ENCODE measurements at regions not wholly inside any gene's neighbourhood (a gene's known extent, or its start where the extent isn't known, plus 50 kb on each side); places are given as distances from the start of the nearest gene placed in this dataset.

GRCh38 chr20:57097245-57097915 lies 169.1 kb downstream of the BMP7 start:
- ChIA-PET CTCF (no interaction called here), POLR2A (no interaction called here)
- no peak for DNase-seq (ENCODE audit: extremely low spot score)
- TF ChIP-seq HDGF (IDR thresholded peaks at IDR 0.05; ENCODE audit: borderline replicate concordance) (no peak), LEF1 (IDR thresholded peaks at IDR 0.05; ENCODE audit: borderline replicate concordance) (no peak), ZNF384 (IDR thresholded peaks at IDR 0.05) (no peak), L3MBTL2 (conservative IDR thresholded peaks at IDR 0.05) (no peak), SUZ12 (IDR thresholded peaks at IDR 0.05) (no peak), TARDBP (IDR thresholded peaks at IDR 0.05) (no peak), SP1 (IDR thresholded peaks at IDR 0.05) (no peak), FOXM1 (IDR thresholded peaks at IDR 0.05; ENCODE audit: borderline replicate concordance) (no peak), ARNT (IDR thresholded peaks at IDR 0.05) (no peak), FOXA1 (IDR thresholded peaks at IDR 0.05) (no peak), ELF4 (IDR thresholded peaks at IDR 0.05) (no peak), FOXK2 (IDR thresholded peaks at IDR 0.05) (no peak), PKNOX1 (IDR thresholded peaks at IDR 0.05) (no peak)

GRCh38 chr20:57102160-57102559 lies 164.3 kb downstream of the BMP7 start:
- DNase-seq (ENCODE audit: extremely low spot score): no peak
- POLR2A ChIA-PET: no interaction called here
- CTCF ChIA-PET: no interaction called here
- TF ChIP-seq L3MBTL2 (conservative IDR thresholded peaks at IDR 0.05) (no peak), CTBP1 (IDR thresholded peaks at IDR 0.05; ENCODE audit: borderline replicate concordance) (no peak), BHLHE40 (IDR thresholded peaks at IDR 0.05; ENCODE audit: borderline replicate concordance) (no peak)

GRCh38 chr20:57102566-57102965 lies 163.9 kb downstream of the BMP7 start:
- no peak for DNase-seq (ENCODE audit: extremely low spot score)
- TF ChIP-seq HDGF (IDR thresholded peaks at IDR 0.05; ENCODE audit: borderline replicate concordance) (no peak), SUZ12 (IDR thresholded peaks at IDR 0.05) (no peak), BHLHE40 (IDR thresholded peaks at IDR 0.05; ENCODE audit: borderline replicate concordance) (no peak), FOXK2 (IDR thresholded peaks at IDR 0.05) (no peak), ELF4 (IDR thresholded peaks at IDR 0.05) (no peak), ZNF384 (IDR thresholded peaks at IDR 0.05) (no peak), NFRKB (IDR thresholded peaks at IDR 0.05) (no peak), SP1 (IDR thresholded peaks at IDR 0.05) (no peak), LEF1 (IDR thresholded peaks at IDR 0.05; ENCODE audit: borderline replicate concordance) (no peak), FOXA1 (IDR thresholded peaks at IDR 0.05) (no peak), FOXM1 (IDR thresholded peaks at IDR 0.05; ENCODE audit: borderline replicate concordance) (no peak)
- CTCF ChIA-PET: no interaction called here
- POLR2A ChIA-PET: no interaction called here

GRCh38 chr20:57103146-57103800 lies 163.2 kb downstream of the BMP7 start:
- POLR2A ChIA-PET: no interaction called here
- CTCF ChIA-PET: interaction anchor here (0.6 to 0.7 kb wide), 2 partner anchors 227 to 231 kb away, joined by 3 to 4 read pairs; no protein-coding TSS in a partner anchor
- TF ChIP-seq FOXM1 (IDR thresholded peaks at IDR 0.05; ENCODE audit: borderline replicate concordance): no peak
- no peak for TF ChIP-seq SP1 (IDR thresholded peaks at IDR 0.05)
- TF ChIP-seq L3MBTL2 (conservative IDR thresholded peaks at IDR 0.05): no peak
- TF ChIP-seq LEF1 (IDR thresholded peaks at IDR 0.05; ENCODE audit: borderline replicate concordance): no peak
- no peak for TF ChIP-seq SUZ12 (IDR thresholded peaks at IDR 0.05)
- TF ChIP-seq HDGF (IDR thresholded peaks at IDR 0.05; ENCODE audit: borderline replicate concordance): no peak
- no peak for TF ChIP-seq TARDBP (IDR thresholded peaks at IDR 0.05)
- TF ChIP-seq FOXA1 (IDR thresholded peaks at IDR 0.05): no peak
- no peak for TF ChIP-seq PKNOX1 (IDR thresholded peaks at IDR 0.05)
- no peak for TF ChIP-seq BHLHE40 (IDR thresholded peaks at IDR 0.05; ENCODE audit: borderline replicate concordance)
- TF ChIP-seq NFRKB (IDR thresholded peaks at IDR 0.05): no peak
- TF ChIP-seq FOXK2 (IDR thresholded peaks at IDR 0.05): no peak
- no peak for TF ChIP-seq ZNF384 (IDR thresholded peaks at IDR 0.05)
- no peak for TF ChIP-seq ARNT (IDR thresholded peaks at IDR 0.05)
- TF ChIP-seq ELF4 (IDR thresholded peaks at IDR 0.05): no peak
- no peak for TF ChIP-seq CTBP1 (IDR thresholded peaks at IDR 0.05; ENCODE audit: borderline replicate concordance)
- DNase-seq (ENCODE audit: extremely low spot score): no peak

- CTCF ChIA-PET: no interaction called here
- POLR2A ChIA-PET: no interaction called here
- TF ChIP-seq LEF1 (IDR thresholded peaks at IDR 0.05; ENCODE audit: borderline replicate concordance) (no peak), NFRKB (IDR thresholded peaks at IDR 0.05) (no peak), FOXM1 (IDR thresholded peaks at IDR 0.05; ENCODE audit: borderline replicate concordance) (no peak), FOXK2 (IDR thresholded peaks at IDR 0.05) (no peak), FOXA1 (IDR thresholded peaks at IDR 0.05) (no peak), TARDBP (IDR thresholded peaks at IDR 0.05) (no peak), CTBP1 (IDR thresholded peaks at IDR 0.05; ENCODE audit: borderline replicate concordance) (no peak), ELF4 (IDR thresholded peaks at IDR 0.05) (no peak), SUZ12 (IDR thresholded peaks at IDR 0.05) (no peak), BHLHE40 (IDR thresholded peaks at IDR 0.05; ENCODE audit: borderline replicate concordance) (no peak), ZNF384 (IDR thresholded peaks at IDR 0.05) (no peak), HDGF (IDR thresholded peaks at IDR 0.05; ENCODE audit: borderline replicate concordance) (no peak), L3MBTL2 (conservative IDR thresholded peaks at IDR 0.05) (no peak), ARNT (IDR thresholded peaks at IDR 0.05) (no peak), SP1 (IDR thresholded peaks at IDR 0.05) (no peak)
- DNase-seq (ENCODE audit: extremely low spot score): no peak
Observed at GRCh38 chr20:57104113-57104512, 162.3 kb downstream of the BMP7 start.

- POLR2A ChIA-PET: no interaction called here
- no peak for DNase-seq (ENCODE audit: extremely low spot score)
- CTCF ChIA-PET: interaction anchor here (0.6 kb wide), 1 partner anchor 114 kb away, joined by 3 read pairs; no protein-coding TSS in a partner anchor
- TF ChIP-seq SUZ12 (IDR thresholded peaks at IDR 0.05) (no peak), BHLHE40 (IDR thresholded peaks at IDR 0.05; ENCODE audit: borderline replicate concordance) (no peak), CTBP1 (IDR thresholded peaks at IDR 0.05; ENCODE audit: borderline replicate concordance) (no peak), ARNT (IDR thresholded peaks at IDR 0.05) (no peak), FOXA1 (IDR thresholded peaks at IDR 0.05) (no peak), NFRKB (IDR thresholded peaks at IDR 0.05) (no peak)
Observed at GRCh38 chr20:57104651-57105204, 161.7 kb downstream of the BMP7 start.

Data from HEK293T (cell line).